KMS-11 (cell line): ENCODE measurements at regions not wholly inside any gene's neighbourhood (a gene's known extent, or its start where the extent isn't known, plus 50 kb on each side); places are given as distances from the start of the nearest gene placed in this dataset.

ENCODE experiments used
- H2AFZ ChIP-seq: fragments of 200-600 bp; sonication (generic); 2 replicates; pipeline ENCODE4 v1.6.1; 2016; ENCODE audit warnings: antibody characterized with exemption, mixed run types, low read depth
- H3K27ac ChIP-seq: fragments of 200-600 bp; sonication (generic); 2 replicates; pipeline ENCODE4 v1.6.1; 2016; ENCODE audit warnings: mild to moderate bottlenecking, mixed run types
- H3K27me3 ChIP-seq: fragments of 200-600 bp; sonication (generic); 2 replicates; pipeline ENCODE4 v1.6.1; 2017; ENCODE audit warnings: mild to moderate bottlenecking, low read depth, mixed run types, moderate library complexity; ENCODE audit not compliant: insufficient read depth
- H3K36me3 ChIP-seq: fragments of 200-600 bp; sonication (generic); 2 replicates; pipeline ENCODE4 v1.6.1; 2017; ENCODE audit warnings: mild to moderate bottlenecking, mixed run types; ENCODE audit not compliant: insufficient read depth
- H3K4me1 ChIP-seq: fragments of 200-600 bp; sonication (generic); 2 replicates; pipeline ENCODE4 v1.6.1; 2016; ENCODE audit warnings: mild to moderate bottlenecking, low read depth, mixed run types; ENCODE audit not compliant: poor library complexity, severe bottlenecking
- H3K4me2 ChIP-seq: fragments of 200-600 bp; sonication (generic); 2 replicates; pipeline ENCODE4 v1.7.0; 2016; ENCODE audit warnings: mild to moderate bottlenecking, mixed run types
- H3K4me3 ChIP-seq: fragments of 200-600 bp; sonication (generic); IDR thresholded peaks from 2 replicates; pipeline ENCODE4 v1.6.1; 2017; ENCODE audit warnings: low read depth, low read length, mixed read lengths; ENCODE audit not compliant: insufficient read depth
- H3K79me2 ChIP-seq: fragments of 200-600 bp; sonication (generic); 2 replicates; pipeline ENCODE4 v1.6.1; 2016; ENCODE audit warnings: low read depth, mixed run types; ENCODE audit not compliant: insufficient read depth
- H3K9ac ChIP-seq: fragments of 200-600 bp; sonication (generic); 2 replicates; pipeline ENCODE4 v1.6.1; 2016; ENCODE audit warnings: mild to moderate bottlenecking, mixed run types
- H4K20me1 ChIP-seq: fragments of 200-600 bp; sonication (generic); 2 replicates; pipeline ENCODE4 v1.6.1; 2016; ENCODE audit warnings: mild to moderate bottlenecking, mixed run types; ENCODE audit not compliant: insufficient read depth
- CTCF ChIP-seq: fragments of 200-600 bp; sonication (generic); conservative IDR thresholded peaks from 2 replicates; pipeline ENCODE4 v1.6.1; 2017; ENCODE audit warnings: low read depth, mild to moderate bottlenecking, antibody characterized with exemption, low read length, moderate library complexity, mixed read lengths

- no peak overlapping the region for H3K9ac ChIP-seq
- TF ChIP-seq CTCF, result no peak
- no peak overlapping the region for H3K4me2 ChIP-seq
- no peaks in the 10 kb centered on the region for H3K36me3 ChIP-seq
- H3K27ac ChIP-seq, result no peak overlapping the region
- H3K79me2 ChIP-seq, result no peaks in the 10 kb centered on the region
- no peak overlapping the region for H2AFZ ChIP-seq
- H3K4me1 ChIP-seq, result peaks cover 12% of the 10 kb centered on the region
- no peak overlapping the region for H3K4me3 ChIP-seq
- no peaks in the 10 kb centered on the region for H4K20me1 ChIP-seq
- H3K27me3 ChIP-seq, result no peaks in the 10 kb centered on the region
Measured at GRCh38 chr3:182239316-182239715, 527.6 kb downstream of the SOX2 start.

- H3K4me3 ChIP-seq, result no peak overlapping the region
- no peak overlapping the region for H3K9ac ChIP-seq
- H3K79me2 ChIP-seq, result no peaks in the 10 kb centered on the region
- no peaks in the 10 kb centered on the region for H3K36me3 ChIP-seq
- H3K4me1 ChIP-seq, result peaks cover 12% of the 10 kb centered on the region
- no peaks in the 10 kb centered on the region for H3K27me3 ChIP-seq
- no peak overlapping the region for H3K27ac ChIP-seq
- no peak overlapping the region for H2AFZ ChIP-seq
- no peak for TF ChIP-seq CTCF
- no peak overlapping the region for H3K4me2 ChIP-seq
- no peaks in the 10 kb centered on the region for H4K20me1 ChIP-seq
Measured at GRCh38 chr3:182240474-182240873, 528.7 kb downstream of the SOX2 start.

- Histone ChIP-seq H4K20me1 (no peaks in the 10 kb centered on the region), H3K27ac (no peak overlapping the region), H3K4me1 (peaks cover 12% of the 10 kb centered on the region), H3K36me3 (no peaks in the 10 kb centered on the region), H3K4me3 (no peak overlapping the region), H3K27me3 (no peaks in the 10 kb centered on the region), H3K9ac (no peak overlapping the region), H2AFZ (no peak overlapping the region), H3K79me2 (no peaks in the 10 kb centered on the region), H3K4me2 (no peak overlapping the region)
- no peak for TF ChIP-seq CTCF
Measured at GRCh38 chr3:182241196-182241765, 529.6 kb downstream of the SOX2 start.

GRCh38 chr3:182241766-182242488 lies 530.2 kb downstream of the SOX2 start:
- peaks cover 12% of the 10 kb centered on the region for H3K4me1 ChIP-seq
- H2AFZ ChIP-seq, result no peak overlapping the region
- H3K4me2 ChIP-seq, result no peak overlapping the region
- H4K20me1 ChIP-seq, result no peaks in the 10 kb centered on the region
- no peaks in the 10 kb centered on the region for H3K79me2 ChIP-seq
- no peak overlapping the region for H3K9ac ChIP-seq
- H3K4me3 ChIP-seq, result no peak overlapping the region
- H3K36me3 ChIP-seq, result no peaks in the 10 kb centered on the region
- H3K27me3 ChIP-seq, result no peaks in the 10 kb centered on the region
- H3K27ac ChIP-seq, result no peak overlapping the region
- no peak for TF ChIP-seq CTCF
